ENCODE measurements at regions not wholly inside any gene's neighbourhood (a gene's known extent, or its start where the extent isn't known, plus 50 kb on each side); places are given as distances from the start of the nearest gene placed in this dataset.

- TF ChIP-seq CTCF (conservative IDR thresholded peaks at IDR 0.05) (no peak), EZH2 (IDR thresholded peaks at IDR 0.05; ENCODE audit: low read depth) (no peak)
These were observed 96.4 kb downstream of the MARCHF4 start for GRCh38 chr2:216275890-216276289.
